ENCODE measurements at regions not wholly inside any gene's neighbourhood (a gene's known extent, or its start where the extent isn't known, plus 50 kb on each side); places are given as distances from the start of the nearest gene placed in this dataset.

GRCh38 chr3:117886147-117886546, 1148.5 kb downstream of the IGSF11 start:
- no peak for DNase-seq (ENCODE audit: extremely low spot score)
- POLR2A ChIA-PET = no interaction called here
- TF ChIP-seq ARNT (IDR thresholded peaks at IDR 0.05) = no peak
- no peak for TF ChIP-seq BHLHE40 (IDR thresholded peaks at IDR 0.05; ENCODE audit: borderline replicate concordance)
- no peak for TF ChIP-seq FOXA1 (IDR thresholded peaks at IDR 0.05)
- TF ChIP-seq ELF4 (IDR thresholded peaks at IDR 0.05) = no peak
- TF ChIP-seq CTBP1 (IDR thresholded peaks at IDR 0.05; ENCODE audit: borderline replicate concordance) = no peak
- no peak for TF ChIP-seq L3MBTL2 (conservative IDR thresholded peaks at IDR 0.05)
- CTCF ChIA-PET = interaction anchor here (0.6 kb wide), 1 partner anchor 13 kb away, joined by 3 read pairs; no protein-coding TSS in a partner anchor

GRCh38 chr3:117887031-117887430, 1147.6 kb downstream of the IGSF11 start:
- no peak for DNase-seq (ENCODE audit: extremely low spot score)
- CTCF ChIA-PET = interaction anchor here (0.6 kb wide), 1 partner anchor 14 kb away, joined by 3 read pairs; no protein-coding TSS in a partner anchor
- POLR2A ChIA-PET = no interaction called here
- TF ChIP-seq FOXM1 (IDR thresholded peaks at IDR 0.05; ENCODE audit: borderline replicate concordance) = no peak
- no peak for TF ChIP-seq ELF4 (IDR thresholded peaks at IDR 0.05)
- no peak for TF ChIP-seq FOXA1 (IDR thresholded peaks at IDR 0.05)
- no peak for TF ChIP-seq BHLHE40 (IDR thresholded peaks at IDR 0.05; ENCODE audit: borderline replicate concordance)
- TF ChIP-seq, protein P1, sequence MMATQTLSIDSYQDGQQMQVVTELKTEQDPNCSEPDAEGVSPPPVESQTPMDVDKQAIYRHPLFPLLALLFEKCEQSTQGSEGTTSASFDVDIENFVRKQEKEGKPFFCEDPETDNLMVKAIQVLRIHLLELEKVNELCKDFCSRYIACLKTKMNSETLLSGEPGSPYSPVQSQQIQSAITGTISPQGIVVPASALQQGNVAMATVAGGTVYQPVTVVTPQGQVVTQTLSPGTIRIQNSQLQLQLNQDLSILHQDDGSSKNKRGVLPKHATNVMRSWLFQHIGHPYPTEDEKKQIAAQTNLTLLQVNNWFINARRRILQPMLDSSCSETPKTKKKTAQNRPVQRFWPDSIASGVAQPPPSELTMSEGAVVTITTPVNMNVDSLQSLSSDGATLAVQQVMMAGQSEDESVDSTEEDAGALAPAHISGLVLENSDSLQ (IDR thresholded peaks at IDR 0.05) = no peak

DNA sequence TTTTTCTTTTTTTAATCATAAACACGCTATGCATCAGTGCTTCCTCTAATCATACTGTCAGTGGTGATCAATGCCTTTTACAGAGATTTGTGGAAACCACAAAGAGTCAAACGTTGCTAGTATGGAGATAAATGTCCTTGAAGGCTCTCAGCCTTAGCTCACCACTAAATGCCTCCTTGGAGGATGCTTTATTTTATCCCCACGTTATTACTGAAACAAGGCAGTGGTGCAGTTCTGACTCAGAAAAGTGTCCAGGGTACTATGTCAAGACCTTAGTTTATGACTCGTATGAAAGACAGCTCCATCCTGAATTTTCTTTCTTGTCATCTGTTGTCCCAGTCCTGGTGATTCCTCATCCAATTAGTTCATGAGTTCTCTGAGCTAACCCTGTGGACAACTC, 1146.7 kb downstream of the IGSF11 start:
- TF ChIP-seq FOXM1 (IDR thresholded peaks at IDR 0.05; ENCODE audit: borderline replicate concordance) (no peak), SP1 (IDR thresholded peaks at IDR 0.05) (no peak), ZNF384 (IDR thresholded peaks at IDR 0.05) (no peak), BHLHE40 (IDR thresholded peaks at IDR 0.05; ENCODE audit: borderline replicate concordance) (no peak), LEF1 (IDR thresholded peaks at IDR 0.05; ENCODE audit: borderline replicate concordance) (no peak), HDGF (IDR thresholded peaks at IDR 0.05; ENCODE audit: borderline replicate concordance) (no peak), TARDBP (IDR thresholded peaks at IDR 0.05) (no peak), ELF4 (IDR thresholded peaks at IDR 0.05) (no peak), NFRKB (IDR thresholded peaks at IDR 0.05) (no peak), FOXK2 (IDR thresholded peaks at IDR 0.05) (no peak), L3MBTL2 (conservative IDR thresholded peaks at IDR 0.05) (no peak), ARNT (IDR thresholded peaks at IDR 0.05) (no peak), CTBP1 (IDR thresholded peaks at IDR 0.05; ENCODE audit: borderline replicate concordance) (no peak), FOXA1 (IDR thresholded peaks at IDR 0.05) (no peak), SUZ12 (IDR thresholded peaks at IDR 0.05) (no peak)
- TF ChIP-seq, protein P1 (IDR thresholded peaks at IDR 0.05) = no peak
- DNase-seq (ENCODE audit: extremely low spot score) = no peak
- CTCF ChIA-PET = no interaction called here
- POLR2A ChIA-PET = no interaction called here

DNA sequence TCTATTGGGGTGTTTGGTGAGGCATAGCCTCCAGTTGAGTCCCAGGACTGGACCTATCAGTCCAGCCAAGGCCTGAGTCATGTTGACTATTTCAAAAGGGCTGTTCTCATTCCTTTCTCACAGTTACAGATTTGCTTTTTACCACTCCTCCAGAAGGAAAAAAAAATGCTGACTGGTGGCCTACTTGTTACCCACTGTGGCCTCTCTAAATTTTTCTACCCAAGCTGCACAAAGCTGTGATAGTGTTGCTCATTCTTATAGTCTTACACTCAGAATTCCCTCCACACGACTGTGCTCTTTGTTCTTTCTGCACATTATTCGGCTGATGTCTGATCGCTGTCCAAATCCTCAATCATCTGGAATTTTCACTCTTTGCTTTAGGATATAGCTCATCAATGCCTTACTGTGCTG, 1142.2 kb downstream of the IGSF11 start:
- no peak for DNase-seq (ENCODE audit: extremely low spot score)
- ChIA-PET POLR2A (no interaction called here), CTCF (interaction anchor here (0.6 kb wide), 2 partner anchors 79 to 343 kb away, joined by 3 read pairs; no protein-coding TSS in a partner anchor)
- TF ChIP-seq SP1 (IDR thresholded peaks at IDR 0.05) = no peak
- TF ChIP-seq ELF4 (IDR thresholded peaks at IDR 0.05) = no peak
- TF ChIP-seq L3MBTL2 (conservative IDR thresholded peaks at IDR 0.05) = no peak
- TF ChIP-seq, protein P1 (IDR thresholded peaks at IDR 0.05) = no peak
- TF ChIP-seq HDGF (IDR thresholded peaks at IDR 0.05; ENCODE audit: borderline replicate concordance) = no peak
- TF ChIP-seq FOXM1 (IDR thresholded peaks at IDR 0.05; ENCODE audit: borderline replicate concordance) = no peak
- TF ChIP-seq ARNT (IDR thresholded peaks at IDR 0.05) = no peak
- no peak for TF ChIP-seq CTBP1 (IDR thresholded peaks at IDR 0.05; ENCODE audit: borderline replicate concordance)
- TF ChIP-seq NFRKB (IDR thresholded peaks at IDR 0.05) = no peak
- no peak for TF ChIP-seq SUZ12 (IDR thresholded peaks at IDR 0.05)
- TF ChIP-seq TARDBP (IDR thresholded peaks at IDR 0.05) = no peak
- no peak for TF ChIP-seq BHLHE40 (IDR thresholded peaks at IDR 0.05; ENCODE audit: borderline replicate concordance)
- TF ChIP-seq FOXK2 (IDR thresholded peaks at IDR 0.05) = no peak
- TF ChIP-seq ZNF384 (IDR thresholded peaks at IDR 0.05) = no peak
- TF ChIP-seq FOXA1 (IDR thresholded peaks at IDR 0.05) = no peak
- TF ChIP-seq LEF1 (IDR thresholded peaks at IDR 0.05; ENCODE audit: borderline replicate concordance) = no peak

DNA sequence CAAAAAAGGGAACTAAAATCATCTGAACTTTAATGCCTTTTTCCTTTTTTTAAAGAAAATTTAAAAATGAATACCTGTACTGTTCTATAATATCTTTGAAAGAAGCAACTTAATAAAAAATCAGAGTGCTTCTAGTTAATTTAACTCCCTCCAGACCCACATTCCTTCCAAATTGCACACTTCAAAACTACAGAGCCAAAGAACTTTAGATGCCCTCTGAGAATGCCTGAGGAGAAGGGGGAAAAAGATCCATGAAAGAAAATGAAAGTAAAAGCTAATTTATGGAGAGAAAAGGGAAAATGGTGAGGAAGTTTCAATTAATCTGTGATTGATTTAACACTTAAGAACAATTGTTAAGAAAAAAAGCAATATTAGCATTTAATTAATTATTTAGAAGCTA, 1141.6 kb downstream of the IGSF11 start:
- POLR2A ChIA-PET = no interaction called here
- CTCF ChIA-PET = interaction anchor here (0.6 kb wide), 2 partner anchors 78 to 344 kb away, joined by 3 read pairs; no protein-coding TSS in a partner anchor
- no peak for DNase-seq (ENCODE audit: extremely low spot score)
- no peak for TF ChIP-seq NFRKB (IDR thresholded peaks at IDR 0.05)
- TF ChIP-seq, protein P1 (IDR thresholded peaks at IDR 0.05) = no peak

DNA sequence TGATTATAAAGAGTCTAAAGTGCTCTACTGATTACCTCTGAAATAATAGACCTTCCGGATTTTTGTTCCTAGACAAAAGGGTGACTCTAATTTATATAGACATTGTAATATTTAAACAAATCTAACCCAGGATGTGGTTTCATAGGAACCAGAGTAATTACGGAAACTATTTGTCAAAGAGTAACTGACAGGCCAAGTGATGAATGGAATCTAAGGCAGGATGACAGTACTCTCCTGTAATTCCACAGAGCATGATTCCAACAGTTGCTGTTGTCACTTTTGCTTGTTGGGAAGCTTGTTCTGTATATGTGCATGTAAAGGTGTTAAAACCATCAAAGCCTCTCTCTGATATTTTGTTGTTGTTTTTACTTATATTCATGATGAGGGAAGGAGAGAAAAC, 1141.0 kb downstream of the IGSF11 start:
- ChIA-PET POLR2A (no interaction called here), CTCF (no interaction called here)
- no peak for DNase-seq (ENCODE audit: extremely low spot score)
- TF ChIP-seq NFRKB (IDR thresholded peaks at IDR 0.05) (no peak), SUZ12 (IDR thresholded peaks at IDR 0.05) (no peak), LEF1 (IDR thresholded peaks at IDR 0.05; ENCODE audit: borderline replicate concordance) (no peak), L3MBTL2 (conservative IDR thresholded peaks at IDR 0.05) (no peak), ARNT (IDR thresholded peaks at IDR 0.05) (no peak), TARDBP (IDR thresholded peaks at IDR 0.05) (no peak), CTBP1 (IDR thresholded peaks at IDR 0.05; ENCODE audit: borderline replicate concordance) (no peak), FOXK2 (IDR thresholded peaks at IDR 0.05) (no peak), ZNF384 (IDR thresholded peaks at IDR 0.05) (no peak), HDGF (IDR thresholded peaks at IDR 0.05; ENCODE audit: borderline replicate concordance) (no peak), ELF4 (IDR thresholded peaks at IDR 0.05) (no peak), BHLHE40 (IDR thresholded peaks at IDR 0.05; ENCODE audit: borderline replicate concordance) (no peak), FOXA1 (IDR thresholded peaks at IDR 0.05) (no peak), SP1 (IDR thresholded peaks at IDR 0.05) (no peak)
